HepG2 (cell line): ENCODE measurements at regions not wholly inside any gene's neighbourhood (a gene's known extent, or its start where the extent isn't known, plus 50 kb on each side); places are given as distances from the start of the nearest gene placed in this dataset.

ENCODE experiments used
- ATAC-seq: fragments of 200-7000 bp; cut with Tn5 transposase; 3 replicates; pipeline ENCODE4 v1.9.1; 2020; ENCODE audit warnings: mild to moderate bottlenecking, moderate library complexity
- BruUV-seq: library from RNA; stranded (reverse); fragments of 400-500 nt; replicated peaks from 2 replicates; lab custom pipeline; 2021; lab: Mats Ljungman, UMichigan
- CTCF ChIA-PET: fragments of 300-600 bp; formaldehyde crosslinking; extraction: SDS; loops from one replicate; lab custom pipeline; 2021; ENCODE audit warnings: low total read pairs, inconsistent platforms, low intra/inter-chr PET ratio; lab: Yijun Ruan, JAX
- POLR2A ChIA-PET: fragments of 350-600 bp; sonication (Branson Sonifier 250); formaldehyde crosslinking; loops from one replicate; lab custom pipeline; 2020; ENCODE audit warnings: antibody characterized with exemption, inconsistent platforms; lab: Yijun Ruan, JAX
- DNase-seq: peaks from one replicate; pipeline ENCODE4 v3.0.0-alpha.2; 2015; ENCODE audit warnings: low spot score
- FAIRE-seq: peaks from 3 replicates; lab custom pipeline; 2011; peaks lifted over from hg19 to GRCh38; lab: Jason Lieb, UNC
- H2AFZ ChIP-seq: one replicate; pipeline ENCODE4 v1.6.1; 2011; ENCODE audit warnings: low read length, inconsistent platforms
- H3K27ac ChIP-seq: fragments of 300-600 bp; 3 replicates; pipeline ENCODE4 v1.8.0; 2011; ENCODE audit warnings: mixed run types, mild to moderate bottlenecking, mixed read lengths, low read length, inconsistent platforms; ENCODE audit not compliant: insufficient read depth; ENCODE audit errors: extremely low read length
- H3K27me3 ChIP-seq, 2 experiments: fragments of 200-600 bp in 1 of 2; 2 replicates in 1 of 2; 3 replicates in 1 of 2; pipeline versions ENCODE4 v1.6.0 to v1.8.0; 2011; ENCODE audit warnings: low read length in 2 of 2, mild to moderate bottlenecking in 2 of 2, moderate library complexity in 2 of 2, inconsistent platforms in 1 of 2; ENCODE audit not compliant: insufficient read depth in 2 of 2, control insufficient read depth in 1 of 2
- H3K36me3 ChIP-seq, 2 experiments: fragments of 200-600 bp in 1 of 2; replicated peaks in 1 of 2; 2 replicates in 1 of 2; 3 replicates in 1 of 2; pipeline versions ENCODE4 v1.5.1 to v1.8.0; 2011; ENCODE audit warnings: low read length in 2 of 2, inconsistent platforms in 1 of 2; ENCODE audit not compliant: insufficient read depth in 2 of 2, control insufficient read depth in 1 of 2
- H3K4me1 ChIP-seq: 2 replicates; pipeline ENCODE4 v1.5.1; 2012; ENCODE audit warnings: low read length, inconsistent platforms; ENCODE audit not compliant: insufficient read depth
- H3K4me2 ChIP-seq: 2 replicates; pipeline ENCODE4 v1.6.0; 2011; ENCODE audit warnings: low read depth, low read length, inconsistent platforms
- H3K4me3 ChIP-seq, 3 experiments: fragments of 200-600 bp in 1 of 3; sonication (generic), shearing (Covaris generic) in 1 of 3; replicated peaks in 1 of 3; 2 replicates each; pipeline ENCODE4 v1.5.1; 2011 to 2016; ENCODE audit warnings: low read length in 3 of 3, inconsistent platforms in 2 of 3, low read depth in 2 of 3, mild to moderate bottlenecking in 2 of 3, control low read depth in 1 of 3, mixed read lengths in 1 of 3; ENCODE audit not compliant: insufficient read depth in 1 of 3
- H3K79me2 ChIP-seq: one replicate; pipeline ENCODE4 v1.6.1; 2011; ENCODE audit warnings: low read length, inconsistent platforms; ENCODE audit not compliant: insufficient read depth
- H3K9ac ChIP-seq: 2 replicates; pipeline ENCODE4 v1.6.0; 2011; ENCODE audit warnings: mild to moderate bottlenecking, low read depth, low read length, inconsistent platforms; ENCODE audit not compliant: insufficient read depth
- H3K9me3 ChIP-seq: 2 replicates; pipeline ENCODE4 v1.5.1; 2012; ENCODE audit warnings: mild to moderate bottlenecking, low read length
- H4K20me1 ChIP-seq: 2 replicates; pipeline ENCODE4 v1.6.0; 2011; ENCODE audit warnings: inconsistent platforms, mild to moderate bottlenecking, low read length, moderate library complexity; ENCODE audit not compliant: insufficient read depth
- CEBPB ChIP-seq: IDR thresholded peaks from 2 replicates; pipeline ENCODE4 v1.6.1; 2011; ENCODE audit warnings: low read depth, low read length, improper control_type of control experiment, borderline replicate concordance
- FOXK2 ChIP-seq: fragments of 450-650 bp; IDR thresholded peaks from 2 replicates; pipeline ENCODE4 v1.6.1; 2016
- HNF1A ChIP-seq, 2 experiments: sonication (generic) in 1 of 2; formaldehyde crosslinking in 1 of 2; IDR thresholded peaks; 2 replicates each; pipeline versions ENCODE4 v1.4.0 to v1.6.1; 2016 to 2020; ENCODE audit warnings: borderline replicate concordance in 1 of 2, low read depth in 1 of 2, mild to moderate bottlenecking in 1 of 2, missing genetic modification reagents in 1 of 2
- ZNF224 ChIP-seq: sonication (generic); formaldehyde crosslinking; IDR thresholded peaks from 2 replicates; pipeline ENCODE4 v1.5.0; 2020; ENCODE audit warnings: mild to moderate bottlenecking, missing genetic modification reagents
- ZNF232 ChIP-seq: sonication (generic); formaldehyde crosslinking; IDR thresholded peaks from 2 replicates; pipeline ENCODE4 v1.4.0; 2020; ENCODE audit warnings: missing genetic modification reagents, borderline replicate concordance
- WGBS: methylation state at CpG from one replicate; pipeline ENCODE4 v1.1.6; 2017; ENCODE audit warnings: low lambda C conversion rate; 5-methylcytosine and 5-hydroxymethylcytosine counted together
- in situ Hi-C: cut with HindIII; loops from 2 replicates; pipeline ENCODE4 v1.10.0; 2017; ENCODE audit warnings: low pct_unique_long_range_greater_than_20kb; ENCODE audit not compliant: extremely low pct_ligation_motif_present
- intact Hi-C: fragments of 100-400 bp; cut with micrococcal nuclease; formaldehyde crosslinking; loops from one replicate; pipeline ENCODE4 v1.10.0; 2022; ENCODE audit not compliant: unreplicated experiment

GRCh38 chr5:40037713-40038112, 612.9 kb upstream of the DAB2 start:
- CTCF ChIA-PET = no interaction called here

More at GRCh38 chr5:40037713-40038112, 612.9 kb upstream of the DAB2 start:
- H3K4me1 ChIP-seq = no peaks in the 10 kb centered on the region
- DNase-seq (no peak), ATAC-seq (peak; percentile 66), FAIRE-seq (no peak)
- in situ Hi-C loops (no loop called here), intact Hi-C loops (no loop called here)
- no peak for TF ChIP-seq FOXK2
- TF ChIP-seq ZNF232 = no peak
- TF ChIP-seq CEBPB = peak; percentile 41; the same call in 1 of the 2 replicates
- TF ChIP-seq HNF1A (IDR thresholded peaks at IDR 0.05; ENCODE audit: low read depth) = 0 out of 2 replicates have a peak, but pooled peaks have one; percentile 29
- no peak for TF ChIP-seq HNF1A (CRISPR knock-in tag; IDR thresholded peaks at IDR 0.05; ENCODE audit: borderline replicate concordance)
- TF ChIP-seq ZNF224 (CRISPR knock-in tag) = no peak
- no peak overlapping the region for H3K27ac ChIP-seq
- POLR2A ChIA-PET = no interaction called here
- 38% methylated on average over 2 of the region's 2 CpGs for WGBS
- H3K27me3 ChIP-seq = no peaks in the 10 kb centered on the region
- no peaks in the 10 kb centered on the region for H4K20me1 ChIP-seq
- no peak overlapping the region for H3K9ac ChIP-seq
- peaks cover 6% of the 10 kb centered on the region; the same call in 1 of the 2 replicates for H3K9me3 ChIP-seq
- no peak overlapping the region for H2AFZ ChIP-seq
- BruUV-seq = no TSS peak
- no peaks in the 10 kb centered on the region for H3K36me3 ChIP-seq
- no peak overlapping the region for H3K4me2 ChIP-seq
- H3K79me2 ChIP-seq = no peaks in the 10 kb centered on the region
- no peak overlapping the region for H3K4me3 ChIP-seq
